ENCODE measurements at regions not wholly inside any gene's neighbourhood (a gene's known extent, or its start where the extent isn't known, plus 50 kb on each side); places are given as distances from the start of the nearest gene placed in this dataset.

GRCh38 chr4:156182269-156182668, 228.6 kb upstream of the CTSO start:
- DNase-seq (ENCODE audit: low read depth, low spot score): no peak
- Histone ChIP-seq H3K9me2 (ENCODE audit: insufficient read depth) (no peaks in the 10 kb centered on the region), H4K20me1 (ENCODE audit: insufficient read depth) (no peaks in the 10 kb centered on the region), H3K27ac (ENCODE audit: low read depth, low read length) (no peak overlapping the region), H3K4me1 (ENCODE audit: control insufficient read depth in 1 of 2, insufficient read depth in 2 of 2, low read length in 2 of 2) (no peaks in the 10 kb centered on the region), H3K79me2 (ENCODE audit: insufficient read depth, low read length) (no peaks in the 10 kb centered on the region), H3K9ac (ENCODE audit: low read length) (no peak overlapping the region), H3K4me2 (ENCODE audit: low read length) (no peak overlapping the region), H3K4me3 (replicated peaks in 1 of 2; ENCODE audit: low read depth in 1 of 2, low read length in 2 of 2) (no peak overlapping the region), H3K27me3 (ENCODE audit: insufficient read depth, low read length) (no peaks in the 10 kb centered on the region), H3K9me3 (ENCODE audit: control insufficient read depth in 1 of 2, insufficient read depth in 1 of 2, low read depth in 1 of 2, low read length in 2 of 2) (no peaks in the 10 kb centered on the region), H3K36me3 (ENCODE audit: control insufficient read depth in 1 of 2, insufficient read depth in 2 of 2, low read length in 2 of 2) (no peaks in the 10 kb centered on the region), H2AFZ (ENCODE audit: low read depth, low read length, poor library complexity, severe bottlenecking) (peak overlapping the region; percentile 93)
- ChIA-PET POLR2A (no interaction called here), RAD21 (ENCODE audit: low non-redundant PET in 1 of 2, low total read pairs in 2 of 2, uncharacterized antibody in 2 of 2, unreplicated experiment in 2 of 2) (no interaction called here), CTCF (no interaction called here)
- ATAC-seq: no peak
- BruUV-seq (replicated peaks): no TSS peak
- TF ChIP-seq EZH2phosphoT487 (IDR thresholded peaks at IDR 0.05; ENCODE audit: borderline replicate concordance): no peak
- intact Hi-C loops (cut with micrococcal nuclease): no loop called here

- Histone ChIP-seq H3K9me3 (ENCODE audit: control insufficient read depth in 1 of 2, insufficient read depth in 1 of 2, low read depth in 1 of 2, low read length in 2 of 2) (no peaks in the 10 kb centered on the region), H2AFZ (ENCODE audit: low read depth, low read length, poor library complexity, severe bottlenecking) (no peak overlapping the region), H4K20me1 (ENCODE audit: insufficient read depth) (no peaks in the 10 kb centered on the region), H3K9me2 (ENCODE audit: insufficient read depth) (no peaks in the 10 kb centered on the region), H3K27me3 (ENCODE audit: insufficient read depth, low read length) (no peaks in the 10 kb centered on the region), H3K4me3 (replicated peaks in 1 of 2; ENCODE audit: low read depth in 1 of 2, low read length in 2 of 2) (no peak overlapping the region), H3K27ac (ENCODE audit: low read depth, low read length) (no peak overlapping the region), H3K4me1 (ENCODE audit: control insufficient read depth in 1 of 2, insufficient read depth in 2 of 2, low read length in 2 of 2) (no peaks in the 10 kb centered on the region), H3K79me2 (ENCODE audit: insufficient read depth, low read length) (no peaks in the 10 kb centered on the region), H3K4me2 (ENCODE audit: low read length) (no peak overlapping the region), H3K36me3 (ENCODE audit: control insufficient read depth in 1 of 2, insufficient read depth in 2 of 2, low read length in 2 of 2) (no peaks in the 10 kb centered on the region), H3K9ac (ENCODE audit: low read length) (no peak overlapping the region)
- ATAC-seq: no peak
- intact Hi-C loops (cut with micrococcal nuclease): no loop called here
- RAD21 ChIA-PET (ENCODE audit: low non-redundant PET in 1 of 2, low total read pairs in 2 of 2, uncharacterized antibody in 2 of 2, unreplicated experiment in 2 of 2): no interaction called here
- POLR2A ChIA-PET: no interaction called here
- TF ChIP-seq CBX3 (IDR thresholded peaks at IDR 0.05; ENCODE audit: low read depth) (no peak), EZH2phosphoT487 (IDR thresholded peaks at IDR 0.05; ENCODE audit: borderline replicate concordance) (no peak)
- DNase-seq (ENCODE audit: low read depth, low spot score): no peak
- CTCF ChIA-PET: no interaction called here
- BruUV-seq (replicated peaks): no TSS peak
These were observed 224.3 kb upstream of the CTSO start for GRCh38 chr4:156177941-156178340.

DNA sequence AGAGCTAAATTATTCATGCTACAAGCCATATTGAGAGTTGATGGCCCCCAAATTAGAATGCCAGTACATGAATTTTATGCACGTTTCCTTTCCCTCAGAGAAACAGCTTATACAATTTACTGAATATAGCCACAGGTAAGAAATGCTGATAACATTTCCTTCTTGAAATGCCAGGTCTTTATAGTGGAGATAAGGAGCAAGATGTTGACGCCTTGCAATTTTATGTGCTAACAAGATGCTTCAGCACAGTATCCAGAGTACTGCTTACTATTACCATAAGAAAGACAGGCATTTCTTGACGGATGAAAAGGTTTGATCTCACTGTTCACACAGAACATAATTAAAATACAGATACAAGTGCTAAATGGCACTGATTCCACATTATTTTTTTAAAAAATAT, 223.2 kb upstream of the CTSO start:
- Histone ChIP-seq H3K36me3 (ENCODE audit: control insufficient read depth in 1 of 2, insufficient read depth in 2 of 2, low read length in 2 of 2) (no peaks in the 10 kb centered on the region), H3K9me2 (ENCODE audit: insufficient read depth) (no peaks in the 10 kb centered on the region), H3K9ac (ENCODE audit: low read length) (no peak overlapping the region), H3K4me3 (replicated peaks in 1 of 2; ENCODE audit: low read depth in 1 of 2, low read length in 2 of 2) (no peak overlapping the region), H3K9me3 (ENCODE audit: control insufficient read depth in 1 of 2, insufficient read depth in 1 of 2, low read depth in 1 of 2, low read length in 2 of 2) (no peaks in the 10 kb centered on the region), H2AFZ (ENCODE audit: low read depth, low read length, poor library complexity, severe bottlenecking) (no peak overlapping the region), H3K79me2 (ENCODE audit: insufficient read depth, low read length) (no peaks in the 10 kb centered on the region), H3K27ac (ENCODE audit: low read depth, low read length) (no peak overlapping the region), H3K4me1 (ENCODE audit: control insufficient read depth in 1 of 2, insufficient read depth in 2 of 2, low read length in 2 of 2) (no peaks in the 10 kb centered on the region), H3K4me2 (ENCODE audit: low read length) (no peak overlapping the region), H3K27me3 (ENCODE audit: insufficient read depth, low read length) (no peaks in the 10 kb centered on the region), H4K20me1 (ENCODE audit: insufficient read depth) (no peaks in the 10 kb centered on the region)
- ChIA-PET POLR2A (no interaction called here), CTCF (no interaction called here), RAD21 (ENCODE audit: low non-redundant PET in 1 of 2, low total read pairs in 2 of 2, uncharacterized antibody in 2 of 2, unreplicated experiment in 2 of 2) (no interaction called here)
- ATAC-seq (no peak), DNase-seq (ENCODE audit: low read depth, low spot score) (no peak)
- intact Hi-C loops (cut with micrococcal nuclease): no loop called here
- no peak for TF ChIP-seq FOSL1 (IDR thresholded peaks at IDR 0.05; ENCODE audit: low read depth)
- TF ChIP-seq JUND (IDR thresholded peaks at IDR 0.05): no peak
- no peak for TF ChIP-seq MAX (IDR thresholded peaks at IDR 0.05)
- TF ChIP-seq POLR2A (IDR thresholded peaks at IDR 0.05; ENCODE audit: borderline replicate concordance, extremely low read depth, insufficient read depth, insufficient read length): no peak
- TF ChIP-seq SP1 (IDR thresholded peaks at IDR 0.05; ENCODE audit: low read depth): no peak
- BruUV-seq (replicated peaks): no TSS peak

Data from HCT116 (cell line).